WTC11 (cell line): ENCODE measurements at regions not wholly inside any gene's neighbourhood (a gene's known extent, or its start where the extent isn't known, plus 50 kb on each side); places are given as distances from the start of the nearest gene placed in this dataset.
"Not testable (repeated sequence)": the region's sequence is repeated elsewhere in the genome, so short reads cannot be mapped to it uniquely, and the experiment has no call there.

ENCODE experiments used
- CTCF ChIP-seq: fragments of 200-600 bp; IDR thresholded peaks from 2 replicates; pipeline ENCODE4 v1.8.0; 2022; ENCODE audit warnings: antibody characterized with exemption
- FOXP4 ChIP-seq: sonication (generic); formaldehyde crosslinking; IDR thresholded peaks from 2 replicates; pipeline ENCODE4 v1.8.0; 2022; ENCODE audit warnings: mild to moderate bottlenecking, missing genetic modification reagents
- NR1H2 ChIP-seq: sonication (generic); formaldehyde crosslinking; IDR thresholded peaks from 2 replicates; pipeline ENCODE4 v1.9.0; 2021; ENCODE audit warnings: mild to moderate bottlenecking, moderate library complexity, missing genetic modification reagents
- NR2C2 ChIP-seq: sonication (generic); formaldehyde crosslinking; IDR thresholded peaks from 2 replicates; pipeline ENCODE4 v1.8.0; 2022; ENCODE audit warnings: mild to moderate bottlenecking, missing genetic modification reagents
- SP1 ChIP-seq: sonication (generic); formaldehyde crosslinking; conservative IDR thresholded peaks from 2 replicates; pipeline ENCODE4 v1.8.1; 2022; ENCODE audit warnings: missing genetic modification reagents
- USF1 ChIP-seq: sonication (generic); formaldehyde crosslinking; IDR thresholded peaks from 2 replicates; pipeline ENCODE4 v1.8.0; 2022; ENCODE audit warnings: mild to moderate bottlenecking, missing genetic modification reagents
- TF ChIP-seq, protein P1 (sequence below): sonication (generic); formaldehyde crosslinking; IDR thresholded peaks from 2 replicates; pipeline ENCODE4 v1.8.1; 2023; ENCODE audit warnings: mild to moderate bottlenecking, missing genetic modification reagents, moderate library complexity

DNA sequence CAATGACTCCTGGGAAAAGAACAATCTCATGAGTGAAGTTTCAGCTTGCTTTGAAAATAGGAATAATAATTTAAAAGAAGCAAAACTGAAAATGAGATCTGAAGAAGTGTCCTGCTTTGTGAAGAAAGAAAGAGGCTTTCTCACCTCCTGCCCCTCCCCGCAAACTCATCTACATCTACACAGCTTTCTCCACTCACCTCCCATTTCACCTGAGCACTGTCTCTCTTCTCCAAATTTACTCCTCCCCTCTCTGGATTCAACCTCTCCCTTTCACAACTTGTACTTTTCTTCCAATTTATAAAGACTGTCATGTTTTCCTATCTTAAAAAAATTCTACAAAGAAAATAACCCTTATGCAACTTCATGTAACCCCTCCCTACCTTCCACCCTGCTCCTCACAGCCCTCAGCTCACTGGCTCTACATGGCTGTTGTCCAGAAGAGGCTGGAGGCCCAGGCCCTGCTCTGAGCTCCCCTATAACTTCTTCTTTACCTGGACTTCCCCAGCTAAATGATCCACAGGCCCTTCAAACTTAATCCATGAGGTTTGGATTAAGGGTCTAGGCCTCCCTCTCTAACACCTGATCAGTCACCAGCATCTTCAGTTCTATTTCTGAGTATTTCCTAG, 188.3 kb upstream of the VIPR2 start:
- TF ChIP-seq CTCF; NR2C2 (CRISPR knock-in tag); NR1H2 (CRISPR knock-in tag); SP1 (CRISPR knock-in tag); FOXP4 (CRISPR knock-in tag); USF1: not testable (repeated sequence)
- TF ChIP-seq, protein P1, sequence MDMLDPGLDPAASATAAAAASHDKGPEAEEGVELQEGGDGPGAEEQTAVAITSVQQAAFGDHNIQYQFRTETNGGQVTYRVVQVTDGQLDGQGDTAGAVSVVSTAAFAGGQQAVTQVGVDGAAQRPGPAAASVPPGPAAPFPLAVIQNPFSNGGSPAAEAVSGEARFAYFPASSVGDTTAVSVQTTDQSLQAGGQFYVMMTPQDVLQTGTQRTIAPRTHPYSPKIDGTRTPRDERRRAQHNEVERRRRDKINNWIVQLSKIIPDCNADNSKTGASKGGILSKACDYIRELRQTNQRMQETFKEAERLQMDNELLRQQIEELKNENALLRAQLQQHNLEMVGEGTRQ (CRISPR knock-in tag) = not testable (repeated sequence)
